ENCODE measurements at regions not wholly inside any gene's neighbourhood (a gene's known extent, or its start where the extent isn't known, plus 50 kb on each side); places are given as distances from the start of the nearest gene placed in this dataset.
"Not testable (repeated sequence)": the region's sequence is repeated elsewhere in the genome, so short reads cannot be mapped to it uniquely, and the experiment has no call there.

- no peaks in the 10 kb centered on the region for H3K27me3 ChIP-seq (ENCODE audit: insufficient read depth, low read length)
- TF ChIP-seq, protein P1, sequence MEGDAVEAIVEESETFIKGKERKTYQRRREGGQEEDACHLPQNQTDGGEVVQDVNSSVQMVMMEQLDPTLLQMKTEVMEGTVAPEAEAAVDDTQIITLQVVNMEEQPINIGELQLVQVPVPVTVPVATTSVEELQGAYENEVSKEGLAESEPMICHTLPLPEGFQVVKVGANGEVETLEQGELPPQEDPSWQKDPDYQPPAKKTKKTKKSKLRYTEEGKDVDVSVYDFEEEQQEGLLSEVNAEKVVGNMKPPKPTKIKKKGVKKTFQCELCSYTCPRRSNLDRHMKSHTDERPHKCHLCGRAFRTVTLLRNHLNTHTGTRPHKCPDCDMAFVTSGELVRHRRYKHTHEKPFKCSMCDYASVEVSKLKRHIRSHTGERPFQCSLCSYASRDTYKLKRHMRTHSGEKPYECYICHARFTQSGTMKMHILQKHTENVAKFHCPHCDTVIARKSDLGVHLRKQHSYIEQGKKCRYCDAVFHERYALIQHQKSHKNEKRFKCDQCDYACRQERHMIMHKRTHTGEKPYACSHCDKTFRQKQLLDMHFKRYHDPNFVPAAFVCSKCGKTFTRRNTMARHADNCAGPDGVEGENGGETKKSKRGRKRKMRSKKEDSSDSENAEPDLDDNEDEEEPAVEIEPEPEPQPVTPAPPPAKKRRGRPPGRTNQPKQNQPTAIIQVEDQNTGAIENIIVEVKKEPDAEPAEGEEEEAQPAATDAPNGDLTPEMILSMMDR (IDR thresholded peaks at IDR 0.05; ENCODE audit: extremely low read depth, low read depth, low read length), result no peak
- no peaks in the 10 kb centered on the region for H3K4me1 ChIP-seq (ENCODE audit: insufficient read depth, low read length)
- H3K79me2 ChIP-seq (ENCODE audit: insufficient read depth, low read length), result no peaks in the 10 kb centered on the region
- no peak for DNase-seq (ENCODE audit: insufficient read length, low spot score, missing footprints)
- H4K20me1 ChIP-seq (ENCODE audit: insufficient read depth, low read length), result no peaks in the 10 kb centered on the region
- no peaks in the 10 kb centered on the region for H3K9me3 ChIP-seq (ENCODE audit: low read depth, low read length)
- H3K27ac ChIP-seq (ENCODE audit: low read depth, low read length), result no peak overlapping the region
- no peaks in the 10 kb centered on the region for H3K36me3 ChIP-seq (ENCODE audit: insufficient read depth, low read length)
- H2AFZ ChIP-seq (ENCODE audit: low read length), result no peak overlapping the region
- no peak overlapping the region for H3K4me2 ChIP-seq (ENCODE audit: insufficient read depth, low read length)
- H3K4me3 ChIP-seq (ENCODE audit: insufficient read depth, low read length), result no peak overlapping the region
Measured at GRCh38 chr20:48364688-48365421, 462.9 kb downstream of the PREX1 start.

DNA sequence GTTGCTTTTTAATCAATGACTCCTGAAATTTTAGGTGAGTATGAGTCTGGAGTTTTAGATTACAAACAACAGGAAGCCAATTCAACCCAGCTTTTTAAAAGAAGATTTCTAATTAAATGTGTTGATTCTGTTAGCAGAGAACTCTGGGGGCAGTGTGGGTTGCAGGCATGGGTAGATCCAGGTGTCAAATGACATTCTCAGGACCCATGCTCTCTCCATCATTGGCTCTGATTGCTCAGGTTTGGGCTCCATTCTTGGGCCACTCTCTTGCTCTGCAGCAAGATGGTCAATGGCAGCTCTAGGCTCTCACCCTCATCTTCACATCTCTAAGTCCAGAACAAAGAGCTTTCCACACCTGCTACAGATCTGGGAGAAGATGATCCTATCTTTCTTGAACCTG lies 463.7 kb downstream of the PREX1 start:
- no peak overlapping the region for H2AFZ ChIP-seq (ENCODE audit: low read length)
- H4K20me1 ChIP-seq (ENCODE audit: insufficient read depth, low read length), result no peaks in the 10 kb centered on the region
- H3K4me3 ChIP-seq (ENCODE audit: insufficient read depth, low read length), result no peak overlapping the region
- H3K27ac ChIP-seq (ENCODE audit: low read depth, low read length), result no peak overlapping the region
- H3K9me3 ChIP-seq (ENCODE audit: low read depth, low read length), result no peaks in the 10 kb centered on the region
- no peak overlapping the region for H3K4me2 ChIP-seq (ENCODE audit: insufficient read depth, low read length)
- no peak for DNase-seq (ENCODE audit: insufficient read length, low spot score, missing footprints)
- no peaks in the 10 kb centered on the region for H3K36me3 ChIP-seq (ENCODE audit: insufficient read depth, low read length)
- no peaks in the 10 kb centered on the region for H3K4me1 ChIP-seq (ENCODE audit: insufficient read depth, low read length)
- no peaks in the 10 kb centered on the region for H3K79me2 ChIP-seq (ENCODE audit: insufficient read depth, low read length)
- TF ChIP-seq, protein P1 (IDR thresholded peaks at IDR 0.05; ENCODE audit: extremely low read depth, low read depth, low read length), result no peak
- H3K27me3 ChIP-seq (ENCODE audit: insufficient read depth, low read length), result no peaks in the 10 kb centered on the region

- TF ChIP-seq, protein P1 (IDR thresholded peaks at IDR 0.05; ENCODE audit: extremely low read depth, low read depth, low read length), result no peak
- DNase-seq (ENCODE audit: insufficient read length, low spot score, missing footprints), result no peak
Measured at GRCh38 chr20:48360342-48360975, 467.3 kb downstream of the PREX1 start.

GRCh38 chr20:48359692-48360341 lies 468.0 kb downstream of the PREX1 start:
- no peaks in the 10 kb centered on the region for H4K20me1 ChIP-seq (ENCODE audit: insufficient read depth, low read length)

More at GRCh38 chr20:48360342-48360975, 467.3 kb downstream of the PREX1 start:
- no peak overlapping the region for H3K27ac ChIP-seq (ENCODE audit: low read depth, low read length)
- no peaks in the 10 kb centered on the region for H3K27me3 ChIP-seq (ENCODE audit: insufficient read depth, low read length)
- no peaks in the 10 kb centered on the region for H3K79me2 ChIP-seq (ENCODE audit: insufficient read depth, low read length)
- H2AFZ ChIP-seq (ENCODE audit: low read length), result no peak overlapping the region
- H3K4me2 ChIP-seq (ENCODE audit: insufficient read depth, low read length), result no peak overlapping the region
- no peaks in the 10 kb centered on the region for H4K20me1 ChIP-seq (ENCODE audit: insufficient read depth, low read length)
- no peaks in the 10 kb centered on the region for H3K4me1 ChIP-seq (ENCODE audit: insufficient read depth, low read length)
- no peaks in the 10 kb centered on the region for H3K36me3 ChIP-seq (ENCODE audit: insufficient read depth, low read length)
- H3K9me3 ChIP-seq (ENCODE audit: low read depth, low read length), result no peaks in the 10 kb centered on the region
- H3K4me3 ChIP-seq (ENCODE audit: insufficient read depth, low read length), result no peak overlapping the region

GRCh38 chr20:48359055-48359390 lies 468.8 kb downstream of the PREX1 start:
- not testable (repeated sequence) for H4K20me1 ChIP-seq (ENCODE audit: insufficient read depth, low read length); H2AFZ ChIP-seq (ENCODE audit: low read length); H3K4me3 ChIP-seq (ENCODE audit: insufficient read depth, low read length); H3K4me2 ChIP-seq (ENCODE audit: insufficient read depth, low read length); H3K27me3 ChIP-seq (ENCODE audit: insufficient read depth, low read length); H3K36me3 ChIP-seq (ENCODE audit: insufficient read depth, low read length); H3K79me2 ChIP-seq (ENCODE audit: insufficient read depth, low read length); H3K4me1 ChIP-seq (ENCODE audit: insufficient read depth, low read length); DNase-seq (ENCODE audit: insufficient read length, low spot score, missing footprints); H3K27ac ChIP-seq (ENCODE audit: low read depth, low read length); H3K9me3 ChIP-seq (ENCODE audit: low read depth, low read length)

More at GRCh38 chr20:48359692-48360341, 468.0 kb downstream of the PREX1 start:
- no peak overlapping the region for H2AFZ ChIP-seq (ENCODE audit: low read length)
- H3K4me3 ChIP-seq (ENCODE audit: insufficient read depth, low read length), result no peak overlapping the region
- no peak overlapping the region for H3K4me2 ChIP-seq (ENCODE audit: insufficient read depth, low read length)
- DNase-seq (ENCODE audit: insufficient read length, low spot score, missing footprints), result no peak
- H3K9me3 ChIP-seq (ENCODE audit: low read depth, low read length), result no peaks in the 10 kb centered on the region
- H3K4me1 ChIP-seq (ENCODE audit: insufficient read depth, low read length), result no peaks in the 10 kb centered on the region
- no peaks in the 10 kb centered on the region for H3K27me3 ChIP-seq (ENCODE audit: insufficient read depth, low read length)
- TF ChIP-seq, protein P1 (IDR thresholded peaks at IDR 0.05; ENCODE audit: extremely low read depth, low read depth, low read length), result no peak
- no peaks in the 10 kb centered on the region for H3K36me3 ChIP-seq (ENCODE audit: insufficient read depth, low read length)
- H3K27ac ChIP-seq (ENCODE audit: low read depth, low read length), result no peak overlapping the region
- H3K79me2 ChIP-seq (ENCODE audit: insufficient read depth, low read length), result no peaks in the 10 kb centered on the region

Measured in osteoblast (primary cell).